B cell (primary cell): ENCODE measurements at regions not wholly inside any gene's neighbourhood (a gene's known extent, or its start where the extent isn't known, plus 50 kb on each side); places are given as distances from the start of the nearest gene placed in this dataset.

Experiments used
- EZH2 ChIP-seq: IDR thresholded peaks from 2 replicates; pipeline ENCODE4 v1.6.1; 2012; ENCODE audit warnings: borderline replicate concordance, low read depth, mild to moderate bottlenecking, moderate library complexity, low read length; ENCODE audit not compliant: insufficient read depth, poor library complexity, severe bottlenecking
- TF ChIP-seq, protein P1 (sequence below): fragments of 200-600 bp; IDR thresholded peaks from one replicate; pipeline ENCODE4 v1.8.0; 2022; ENCODE audit warnings: antibody characterized with exemption, mild to moderate bottlenecking

DNA sequence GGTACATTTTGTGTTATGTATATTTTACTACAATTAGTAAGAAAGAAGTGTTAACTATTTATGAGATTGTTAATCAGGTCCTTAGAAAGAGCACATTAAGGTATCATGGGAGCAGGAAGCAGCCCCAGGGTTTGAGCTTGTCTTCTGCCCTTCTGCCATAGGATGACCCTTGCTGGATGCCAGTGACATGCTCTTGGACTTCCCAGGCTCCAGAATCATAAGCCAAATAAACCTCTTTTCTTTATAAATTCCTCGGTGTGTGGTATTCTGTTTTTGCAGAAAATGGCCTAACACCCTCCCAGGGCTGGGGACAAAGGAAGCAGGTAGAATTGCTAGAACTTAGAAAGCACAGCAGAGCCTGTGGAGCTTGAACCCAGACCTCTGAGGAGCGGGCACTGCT is 164.7 kb downstream of the VRK1 start:
- TF ChIP-seq, protein P1, sequence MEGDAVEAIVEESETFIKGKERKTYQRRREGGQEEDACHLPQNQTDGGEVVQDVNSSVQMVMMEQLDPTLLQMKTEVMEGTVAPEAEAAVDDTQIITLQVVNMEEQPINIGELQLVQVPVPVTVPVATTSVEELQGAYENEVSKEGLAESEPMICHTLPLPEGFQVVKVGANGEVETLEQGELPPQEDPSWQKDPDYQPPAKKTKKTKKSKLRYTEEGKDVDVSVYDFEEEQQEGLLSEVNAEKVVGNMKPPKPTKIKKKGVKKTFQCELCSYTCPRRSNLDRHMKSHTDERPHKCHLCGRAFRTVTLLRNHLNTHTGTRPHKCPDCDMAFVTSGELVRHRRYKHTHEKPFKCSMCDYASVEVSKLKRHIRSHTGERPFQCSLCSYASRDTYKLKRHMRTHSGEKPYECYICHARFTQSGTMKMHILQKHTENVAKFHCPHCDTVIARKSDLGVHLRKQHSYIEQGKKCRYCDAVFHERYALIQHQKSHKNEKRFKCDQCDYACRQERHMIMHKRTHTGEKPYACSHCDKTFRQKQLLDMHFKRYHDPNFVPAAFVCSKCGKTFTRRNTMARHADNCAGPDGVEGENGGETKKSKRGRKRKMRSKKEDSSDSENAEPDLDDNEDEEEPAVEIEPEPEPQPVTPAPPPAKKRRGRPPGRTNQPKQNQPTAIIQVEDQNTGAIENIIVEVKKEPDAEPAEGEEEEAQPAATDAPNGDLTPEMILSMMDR = no peak
- TF ChIP-seq EZH2 = no peak
